ENCODE measurements at regions not wholly inside any gene's neighbourhood (a gene's known extent, or its start where the extent isn't known, plus 50 kb on each side); places are given as distances from the start of the nearest gene placed in this dataset.

DNA sequence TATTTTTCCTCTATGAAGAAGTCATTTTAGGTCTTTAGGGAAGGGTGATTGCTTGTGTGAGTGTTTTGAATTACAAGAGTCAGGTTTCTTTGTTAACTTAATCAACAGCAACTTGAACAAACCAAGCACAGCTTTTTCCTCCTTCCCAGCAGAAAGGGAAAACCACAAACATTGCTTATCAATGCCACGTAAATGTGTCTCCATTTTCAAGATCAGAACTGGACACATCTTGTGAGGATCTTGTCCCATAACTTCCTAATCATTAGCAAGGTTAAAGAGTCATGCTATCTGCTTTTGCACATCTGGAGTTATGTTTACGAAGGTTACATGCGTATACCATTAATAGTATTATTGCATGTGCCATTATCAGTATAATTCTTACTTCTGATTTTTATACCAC, 248.0 kb upstream of the FLRT2 start:
- no peak for DNase-seq

DNA sequence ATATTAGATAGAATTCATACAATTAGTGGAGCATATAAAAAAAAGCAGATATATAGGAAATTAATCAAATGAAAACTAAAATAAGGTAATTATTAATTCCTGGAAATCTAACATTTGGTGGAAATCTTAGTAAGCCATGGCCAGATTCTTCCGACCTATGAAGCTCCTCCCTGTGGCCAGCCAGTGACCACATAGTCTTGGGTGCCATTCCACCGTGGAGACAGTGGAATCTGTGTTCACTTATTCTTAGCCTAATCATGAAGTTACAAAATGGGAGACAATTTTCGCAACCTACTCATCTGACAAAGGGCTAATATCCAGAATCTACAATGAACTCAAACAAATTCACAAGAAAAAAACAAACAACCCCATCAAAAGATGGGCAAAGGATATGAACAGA, 241.9 kb upstream of the FLRT2 start:
- no peak for DNase-seq

DNA sequence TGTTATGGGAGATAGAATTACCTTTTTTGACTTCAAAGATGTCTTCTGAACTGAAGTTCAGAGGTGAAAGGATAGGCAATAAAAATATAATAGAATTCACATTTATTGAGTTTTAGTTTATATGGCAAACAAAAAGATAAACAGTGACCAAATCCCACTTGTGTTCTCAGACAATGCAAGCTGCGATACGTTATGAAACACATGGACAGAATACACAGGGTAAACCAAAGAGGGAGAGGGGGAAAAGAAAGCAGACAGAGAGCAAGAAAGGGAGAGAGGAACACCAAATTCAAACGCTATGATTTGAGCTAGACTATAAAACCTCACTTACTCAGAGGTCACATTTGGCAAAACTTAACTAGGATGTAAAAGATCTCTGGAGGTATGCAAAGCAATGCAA, 238.2 kb upstream of the FLRT2 start:
- DNase-seq = no peak

DNA sequence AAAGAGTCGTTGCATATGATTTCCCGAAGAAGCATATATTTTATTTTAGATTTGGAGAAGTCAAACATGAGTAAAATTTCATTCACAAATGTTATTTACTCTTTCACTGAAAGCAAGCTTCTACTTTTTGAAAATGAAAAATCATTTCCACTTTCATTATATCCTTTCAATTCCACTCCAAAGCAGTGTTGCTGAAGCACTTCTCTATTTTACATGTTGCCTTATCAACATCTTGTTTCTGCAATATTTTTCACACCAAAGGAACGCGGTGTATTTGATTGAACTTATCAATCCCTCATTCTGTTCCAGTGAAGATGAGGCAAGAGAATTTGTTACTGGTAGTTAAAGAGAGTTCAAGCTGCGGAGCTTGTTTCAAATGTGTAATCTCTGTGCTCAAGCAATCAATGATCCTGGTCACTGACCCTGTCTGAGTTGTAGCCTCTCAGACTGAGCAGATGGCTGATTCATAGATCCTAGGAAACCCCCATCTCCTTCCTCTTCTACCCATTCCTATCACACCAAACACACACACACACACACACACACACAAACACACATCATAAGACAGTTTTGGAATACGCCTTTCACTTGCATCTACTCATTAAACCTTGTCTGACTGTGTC, 236.2 kb upstream of the FLRT2 start:
- DNase-seq = no peak

DNA sequence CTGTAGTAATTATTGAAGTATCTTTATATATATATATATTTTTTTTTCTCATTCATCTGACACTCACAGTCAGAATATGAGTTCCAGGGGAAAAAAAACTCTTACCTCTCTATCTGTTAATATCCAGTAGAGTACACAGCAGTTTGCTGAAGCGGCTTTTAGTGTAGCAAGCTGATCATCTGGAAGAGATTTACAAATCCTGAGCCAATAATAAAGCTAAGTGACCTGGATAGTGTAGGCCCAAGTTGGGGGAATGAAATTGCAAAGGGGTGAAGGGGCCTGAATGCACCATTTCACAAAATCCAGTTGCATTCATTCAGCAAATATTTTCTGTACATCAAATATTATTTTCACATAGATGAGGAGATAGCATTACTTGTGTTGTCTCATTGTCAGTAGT, 234.6 kb upstream of the FLRT2 start:
- no peak for DNase-seq

DNA sequence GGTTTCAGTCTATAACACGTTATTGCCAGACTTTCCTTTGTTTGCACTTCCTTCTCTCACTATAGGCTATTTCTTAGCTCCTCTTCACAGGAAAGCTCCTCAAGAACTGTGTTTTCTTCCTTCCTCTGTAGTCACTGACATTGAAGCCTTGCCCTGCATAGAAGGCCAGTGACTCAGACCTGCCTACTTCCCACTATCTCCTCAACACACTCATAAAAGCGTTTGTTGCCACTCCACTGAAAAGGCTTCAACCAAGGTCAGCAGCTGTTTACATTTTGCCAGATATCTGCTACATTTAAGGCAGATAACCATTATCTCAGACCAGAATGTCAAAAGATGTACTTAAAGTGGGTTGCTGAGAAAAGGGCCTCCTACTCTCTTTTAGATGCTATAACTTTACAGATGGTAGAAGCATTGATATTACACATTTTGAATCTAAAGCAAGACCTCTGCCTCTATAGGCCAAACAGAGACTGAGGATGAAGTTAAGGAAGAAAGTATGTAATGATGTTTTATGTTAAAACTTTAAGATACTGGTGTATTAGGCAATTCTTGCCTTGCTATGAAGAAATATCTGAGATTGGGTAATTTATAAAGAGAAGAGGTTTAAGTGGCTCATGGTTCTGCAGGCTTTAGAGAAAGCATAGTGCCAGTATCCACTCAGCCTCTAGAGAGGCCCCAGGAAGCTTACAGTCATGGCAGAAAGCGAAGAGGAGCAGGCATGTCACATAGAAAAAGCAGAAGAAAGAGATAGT, 233.3 kb upstream of the FLRT2 start:
- no peak for DNase-seq

DNA sequence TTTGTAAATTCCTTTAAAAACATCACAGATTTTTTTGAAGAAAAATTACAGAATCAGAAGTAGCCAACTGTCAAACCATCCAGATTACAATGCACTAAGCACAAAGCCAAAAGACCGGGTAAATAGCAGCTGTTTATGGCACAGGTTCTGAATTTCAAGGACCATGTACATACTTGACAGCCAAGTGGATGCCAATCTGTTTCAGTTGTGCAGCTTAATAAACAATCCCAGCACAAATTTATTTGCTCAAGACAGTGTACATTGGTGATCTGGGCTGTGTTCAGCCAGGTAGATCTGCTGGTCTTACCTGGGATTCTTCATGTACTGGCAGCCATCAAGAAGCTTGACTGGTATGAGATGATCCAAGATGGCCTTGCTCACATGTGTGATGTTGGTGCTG, 229.8 kb upstream of the FLRT2 start:
- DNase-seq = no peak

DNA sequence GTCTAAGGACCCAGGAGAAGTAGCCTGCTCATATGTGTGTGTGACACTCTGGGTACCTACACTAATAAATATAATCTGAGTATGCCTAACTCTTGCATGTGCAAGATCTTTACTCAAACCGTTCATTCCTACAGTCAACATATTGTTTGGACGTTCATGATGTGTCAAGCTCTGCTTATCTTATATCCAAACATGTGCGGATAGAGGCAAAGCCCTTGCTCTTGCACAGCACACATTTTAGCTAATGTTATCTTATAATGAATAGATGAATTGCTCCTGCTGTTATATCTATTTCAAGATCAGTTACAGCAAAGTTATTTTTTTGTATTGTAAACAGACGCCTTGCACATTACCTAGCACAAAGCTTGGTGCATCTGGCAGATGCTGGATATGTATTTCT, 228.4 kb upstream of the FLRT2 start:
- no peak for DNase-seq

DNA sequence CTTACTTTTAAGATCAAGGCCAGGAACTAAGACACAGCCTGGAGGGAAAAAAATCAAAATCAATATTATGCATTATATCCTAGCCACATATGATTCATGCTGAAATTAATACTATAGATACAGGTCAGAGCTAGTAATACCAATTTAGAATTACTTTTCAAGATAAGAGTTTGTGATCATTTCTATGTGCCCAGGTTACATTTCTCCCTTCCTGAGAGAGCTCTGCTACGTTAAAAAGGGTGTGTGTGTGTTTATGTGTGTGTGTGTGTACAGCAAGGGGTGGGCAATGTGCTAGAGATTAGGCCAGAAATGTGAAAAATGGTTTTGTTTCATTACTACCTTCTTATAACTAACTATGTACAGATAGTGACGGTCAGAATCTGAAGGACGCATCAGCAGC, 223.9 kb upstream of the FLRT2 start:
- DNase-seq = no peak

DNA sequence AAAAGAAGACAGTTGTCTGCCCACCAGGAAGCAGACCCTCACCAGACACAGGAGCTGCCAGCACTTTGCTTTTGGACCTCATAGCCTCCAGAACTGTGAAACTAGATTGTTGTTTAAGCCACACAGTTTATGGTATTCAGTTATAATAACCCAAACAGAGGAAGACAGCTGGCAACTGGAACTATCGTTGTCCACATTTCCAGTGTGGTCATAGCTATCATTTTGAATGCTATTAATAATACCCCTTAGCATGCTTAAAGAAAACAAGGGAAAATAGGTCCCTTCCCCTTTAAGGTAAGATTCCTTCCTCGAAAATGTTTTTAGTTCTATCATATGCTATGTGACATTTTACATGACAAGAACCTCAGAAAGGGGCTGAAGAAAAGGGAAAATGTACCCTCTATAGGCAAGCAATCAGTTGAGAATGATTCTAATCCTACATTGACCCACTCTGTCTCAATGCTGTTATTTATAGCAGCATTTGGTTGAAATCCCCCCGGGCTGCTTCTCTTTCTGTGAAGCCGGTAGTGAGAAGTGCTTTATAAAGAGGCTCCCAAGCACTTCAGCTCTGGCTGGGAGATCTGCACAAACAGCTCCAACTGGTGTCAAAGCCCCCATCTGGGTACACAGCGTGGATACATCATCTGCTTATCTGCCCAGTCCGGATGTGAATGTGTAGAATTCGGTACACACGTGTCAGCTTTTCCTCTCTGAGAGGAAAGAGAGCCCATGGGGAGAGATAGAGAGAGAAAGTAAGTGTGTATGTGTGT, 221.2 kb upstream of the FLRT2 start:
- no peak for DNase-seq

DNA sequence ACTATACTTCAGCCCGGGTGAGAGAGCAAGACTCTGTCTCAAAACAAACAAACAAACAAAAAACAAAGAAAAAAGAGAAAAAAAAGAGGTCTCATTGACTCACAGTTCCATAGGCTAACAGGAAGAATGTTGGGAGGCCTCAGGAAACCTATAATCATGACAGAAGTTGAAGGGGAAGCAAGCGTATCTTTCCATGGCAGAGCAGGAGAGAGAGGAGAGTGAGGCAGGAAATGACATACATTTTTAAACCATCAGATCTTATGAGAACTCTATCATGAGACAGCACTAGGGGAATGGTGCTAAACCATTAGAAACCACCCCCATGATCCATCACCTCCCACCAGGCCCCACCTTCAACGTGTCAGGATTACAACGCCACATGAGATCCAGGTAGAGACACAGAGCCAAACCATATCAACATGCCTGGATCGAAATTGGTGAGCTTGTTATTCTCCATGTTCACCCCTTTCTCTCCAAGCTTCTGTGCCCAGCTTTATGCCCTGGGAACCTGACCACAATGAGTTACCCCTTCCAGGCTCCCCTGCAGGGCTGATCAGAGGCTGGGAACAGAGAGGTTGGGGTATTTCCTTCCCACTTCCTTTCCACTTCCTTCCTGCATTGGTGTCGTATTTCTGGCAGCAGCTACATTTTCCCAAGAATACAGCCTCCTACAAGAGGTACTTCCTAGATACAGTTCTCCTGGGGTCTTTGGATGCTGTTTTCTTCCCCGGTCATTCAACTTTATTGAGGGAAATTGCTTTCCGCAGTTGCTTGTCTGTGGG, 219.3 kb upstream of the FLRT2 start:
- DNase-seq = no peak

DNA sequence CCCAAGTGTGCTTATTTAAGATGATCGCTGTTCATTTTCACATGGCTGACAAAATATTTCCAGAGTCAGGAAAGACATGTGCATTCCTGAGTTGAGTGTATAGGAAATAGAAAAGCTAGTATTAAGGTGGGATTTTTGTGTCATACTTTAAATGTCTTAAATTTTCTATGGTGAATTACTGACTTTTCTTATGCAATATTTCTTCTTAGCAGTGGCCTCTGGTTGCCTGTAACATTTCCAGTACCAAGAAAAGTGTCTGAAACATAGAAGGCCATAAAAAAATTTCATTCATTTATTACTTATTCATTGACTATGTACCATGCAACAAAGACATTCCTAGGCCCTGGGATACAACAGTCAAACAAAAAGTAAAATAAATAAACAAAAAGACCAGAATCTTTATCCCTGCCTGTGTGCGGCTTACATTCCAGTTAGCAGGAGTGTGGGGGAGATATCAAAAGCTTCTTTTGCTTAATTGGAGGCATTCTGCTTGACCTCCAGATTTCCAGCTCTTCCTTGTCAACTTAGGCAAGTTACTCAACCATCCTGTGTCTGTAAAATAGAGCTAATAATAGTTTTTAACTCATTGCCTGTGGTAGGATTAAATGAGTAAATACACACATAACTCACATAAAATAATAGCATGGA, 216.3 kb upstream of the FLRT2 start:
- DNase-seq = no peak

DNA sequence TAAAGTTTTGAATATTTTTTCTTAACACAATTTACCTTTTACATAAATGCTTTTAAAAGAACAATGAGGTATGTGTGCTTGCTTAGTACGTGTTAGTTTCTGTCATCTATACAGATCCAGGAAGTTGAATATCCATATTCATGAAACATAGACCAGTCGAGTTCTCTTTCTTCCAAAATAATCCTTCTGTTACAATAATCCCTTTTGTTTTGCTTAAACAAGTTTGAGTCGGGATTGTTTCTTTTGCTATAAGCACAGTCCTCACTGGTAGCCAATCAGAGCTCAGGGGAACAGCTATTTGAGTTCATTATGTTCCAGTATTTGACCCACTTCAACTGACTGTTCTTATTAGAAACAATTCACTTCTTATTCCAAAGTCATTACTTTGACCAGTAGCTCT, 214.7 kb upstream of the FLRT2 start:
- DNase-seq = no peak

DNA sequence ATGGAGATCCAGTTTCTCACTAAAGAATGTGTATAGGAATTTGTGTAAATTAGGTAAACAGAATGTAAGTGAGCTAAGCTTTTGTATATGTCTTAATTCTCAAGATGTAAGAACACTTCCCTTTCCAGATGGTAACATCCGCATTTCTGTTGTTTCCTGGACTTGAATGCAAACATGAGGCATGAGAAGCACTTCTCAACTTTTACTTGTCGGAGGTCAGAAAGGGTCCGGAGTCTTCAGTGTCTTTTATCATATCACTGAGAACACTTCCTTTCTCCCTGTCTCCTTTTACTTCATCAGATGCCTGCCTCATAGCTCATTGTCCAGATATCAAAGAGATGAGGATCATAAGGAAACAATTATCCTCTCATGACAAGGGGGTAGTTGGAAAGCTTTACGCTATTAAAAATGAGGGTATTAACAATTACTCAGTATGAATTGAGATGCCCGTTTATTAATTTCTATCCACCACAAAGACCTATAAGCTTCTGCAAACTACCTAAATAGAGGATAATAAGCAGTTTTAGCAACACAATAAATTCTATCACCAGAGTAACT, 214.1 kb upstream of the FLRT2 start:
- no peak for DNase-seq

DNA sequence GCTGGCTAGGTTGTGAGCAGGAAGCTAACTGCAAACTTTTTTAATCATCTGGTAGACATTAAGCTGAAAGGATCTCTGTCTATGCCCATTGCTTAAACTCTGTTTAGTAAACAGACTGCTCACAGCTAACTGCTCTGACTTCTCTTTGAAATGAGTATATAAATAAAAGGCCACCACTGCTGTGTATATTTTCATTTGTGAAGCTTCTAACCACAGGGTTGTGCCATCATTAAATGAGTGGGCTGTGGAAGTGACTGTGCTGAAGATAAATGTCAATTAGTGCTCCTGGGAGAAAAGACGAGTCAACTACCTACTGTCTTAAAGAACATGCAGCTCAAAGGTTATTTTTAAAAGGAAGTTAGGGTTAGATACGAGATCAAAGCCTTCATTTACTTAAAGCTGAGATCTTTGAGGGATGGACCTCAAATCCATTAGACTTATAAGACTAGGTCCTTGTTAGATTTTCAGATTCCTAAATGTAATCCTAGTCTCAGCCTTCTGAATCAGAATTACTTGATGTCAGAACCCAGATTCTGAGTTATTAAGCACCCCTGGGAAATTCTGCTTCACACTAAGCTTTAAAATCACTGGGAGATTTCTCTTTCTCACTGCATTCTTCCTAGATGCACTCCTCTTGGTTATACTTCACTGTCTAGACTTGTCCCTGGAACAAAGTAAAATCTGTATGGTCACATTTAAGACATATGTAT, 213.1 kb upstream of the FLRT2 start:
- DNase-seq = no peak

DNA sequence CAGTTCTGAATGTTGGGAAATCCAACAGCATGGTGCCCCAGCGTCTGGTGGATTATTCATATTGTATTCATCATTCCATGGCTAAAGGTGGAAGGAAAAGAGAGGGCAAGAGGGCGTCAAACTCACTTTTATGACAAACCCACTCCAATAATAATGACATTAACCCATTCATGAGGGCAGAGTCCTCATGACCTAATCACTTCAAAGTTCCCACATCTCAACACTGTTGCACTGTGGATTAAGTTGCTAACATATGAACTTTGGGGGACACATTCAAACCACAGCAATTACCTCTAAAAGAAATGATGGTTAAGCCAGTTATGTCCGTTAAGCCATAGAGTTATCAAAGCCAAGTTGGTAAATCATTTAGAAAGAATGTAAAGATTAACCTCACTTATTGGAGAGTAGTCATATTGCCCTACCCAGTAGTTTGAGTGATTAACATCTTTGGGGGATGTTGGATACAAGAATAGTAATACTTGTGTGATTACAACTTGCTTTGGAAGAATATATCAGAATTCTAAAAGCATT, 212.4 kb upstream of the FLRT2 start:
- DNase-seq = no peak

DNA sequence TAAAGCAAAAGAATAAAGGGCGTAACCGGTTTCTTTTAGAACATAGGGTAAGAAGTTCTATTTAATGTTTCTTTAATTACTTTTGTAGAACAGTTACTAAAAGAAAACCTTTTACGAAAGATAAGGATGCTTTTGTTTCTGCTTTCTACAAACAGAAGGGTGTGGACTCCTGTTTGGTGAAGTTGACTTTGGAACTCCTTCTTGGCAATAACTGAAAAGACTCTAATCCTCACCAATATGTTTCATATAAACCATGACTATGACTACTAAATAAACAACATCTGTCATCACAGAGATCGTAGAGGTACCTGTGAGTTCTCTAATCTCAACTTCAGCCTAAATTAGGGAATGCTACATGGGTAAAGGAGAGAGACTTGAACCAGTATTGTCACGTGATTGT, 210.8 kb upstream of the FLRT2 start:
- DNase-seq = no peak

DNA sequence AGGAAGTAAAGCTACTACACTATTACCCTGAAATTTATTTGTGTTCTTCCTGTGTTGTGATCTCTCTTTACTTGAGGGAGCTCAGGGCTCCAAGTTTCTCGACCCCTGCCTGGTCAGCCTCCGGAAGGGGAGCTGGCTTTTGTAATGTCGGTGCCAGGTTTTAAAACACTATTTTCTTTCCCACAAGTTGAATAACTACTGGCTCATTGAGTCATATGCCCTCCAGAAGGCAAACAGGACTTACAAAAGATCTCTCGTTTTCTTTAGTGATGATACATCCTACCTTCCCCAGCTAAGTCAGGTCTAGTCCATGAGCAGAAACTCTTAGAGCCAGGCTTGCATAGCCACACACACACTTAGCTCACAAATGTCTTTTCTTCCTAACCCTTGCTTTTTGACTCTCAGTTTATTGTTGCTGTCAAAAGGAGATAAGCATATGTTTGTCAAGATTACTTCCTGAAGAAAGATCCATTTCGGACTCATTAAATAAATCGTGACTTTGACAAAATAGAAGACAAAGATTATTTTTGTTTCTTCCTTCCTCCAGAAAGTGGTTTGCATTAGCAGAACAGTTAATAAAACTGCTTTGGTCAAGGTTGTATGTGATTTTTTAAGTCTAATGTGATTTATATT, 209.8 kb upstream of the FLRT2 start:
- DNase-seq = no peak

DNA sequence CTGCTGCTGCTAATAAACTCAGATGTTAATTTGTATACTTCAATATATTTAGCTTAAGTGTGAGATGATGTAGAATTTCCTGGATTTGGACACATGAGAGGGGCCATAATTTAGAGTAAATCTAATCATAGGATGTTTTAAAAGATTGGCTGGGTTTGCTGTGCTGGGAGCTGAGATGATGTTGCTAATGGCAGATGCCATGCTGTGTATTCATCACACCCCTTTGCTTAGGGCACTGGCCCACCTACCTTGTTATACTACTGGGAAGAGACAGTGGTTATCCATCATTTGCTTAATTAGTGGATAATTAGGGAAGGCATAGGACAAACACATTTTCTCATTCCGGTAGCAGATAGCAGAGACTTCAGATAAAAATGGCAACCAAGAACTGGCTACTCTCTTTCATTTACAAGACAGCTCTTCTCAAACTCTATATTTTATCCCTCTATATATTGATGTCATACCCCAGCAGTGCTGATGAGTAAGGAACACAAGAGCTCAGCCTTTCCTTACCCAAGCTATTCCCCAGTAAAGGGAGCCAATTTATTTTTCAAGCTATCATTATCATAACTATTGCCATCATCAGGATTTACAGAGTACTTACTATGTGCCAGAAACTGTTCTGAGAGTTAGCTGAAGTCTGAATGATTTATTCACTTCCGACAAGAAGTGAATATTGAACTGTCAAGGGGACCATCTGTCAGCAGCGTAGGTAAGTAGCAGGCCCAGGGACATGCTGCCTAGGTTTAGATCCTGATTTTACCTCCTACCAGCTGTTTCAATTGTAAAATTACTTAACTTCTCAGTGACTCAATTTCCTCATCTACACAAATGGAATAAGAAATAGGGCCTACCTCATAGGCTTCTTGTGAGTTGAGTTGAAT, 204.6 kb upstream of the FLRT2 start:
- no peak for DNase-seq

DNA sequence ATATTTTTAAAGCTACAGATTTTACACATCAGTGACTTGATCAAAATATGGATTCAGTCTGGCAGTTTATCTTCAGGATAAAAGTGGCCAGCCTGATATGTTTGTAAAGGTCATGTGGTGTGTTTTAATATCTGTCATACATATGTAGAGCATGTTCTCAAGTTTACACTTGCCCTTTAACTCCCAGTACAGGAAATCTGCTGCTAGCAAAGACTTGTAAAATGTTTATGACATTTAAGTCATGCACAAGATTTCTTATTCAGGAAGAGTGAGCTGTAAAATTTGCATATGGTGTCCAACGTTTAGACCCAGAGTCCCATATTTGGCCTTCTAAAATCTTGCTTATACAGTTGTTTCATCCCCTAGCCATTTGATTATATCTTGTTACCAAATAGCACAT, 197.5 kb upstream of the FLRT2 start:
- no peak for DNase-seq

All from stimulated activated CD4-positive, alpha-beta T cell treated with anti-CD3 and anti-CD28 coated beads, Interleukin-2, amount 100 ng/mL, for 24 hours (primary cell).